GF-D8 (cell line): ENCODE measurements at regions not wholly inside any gene's neighbourhood (a gene's known extent, or its start where the extent isn't known, plus 50 kb on each side); places are given as distances from the start of the nearest gene placed in this dataset.
"Not testable (repeated sequence)": the region's sequence is repeated elsewhere in the genome, so short reads cannot be mapped to it uniquely, and the experiment has no call there.

Experiments used
- DNase-seq: peaks from one replicate; lab custom pipeline; 2025; lab: John Stamatoyannopoulos, UW

- DNase-seq: no peak
These were observed 1130.1 kb upstream of the CELF4 start for GRCh38 chr18:38695559-38696280.

DNA sequence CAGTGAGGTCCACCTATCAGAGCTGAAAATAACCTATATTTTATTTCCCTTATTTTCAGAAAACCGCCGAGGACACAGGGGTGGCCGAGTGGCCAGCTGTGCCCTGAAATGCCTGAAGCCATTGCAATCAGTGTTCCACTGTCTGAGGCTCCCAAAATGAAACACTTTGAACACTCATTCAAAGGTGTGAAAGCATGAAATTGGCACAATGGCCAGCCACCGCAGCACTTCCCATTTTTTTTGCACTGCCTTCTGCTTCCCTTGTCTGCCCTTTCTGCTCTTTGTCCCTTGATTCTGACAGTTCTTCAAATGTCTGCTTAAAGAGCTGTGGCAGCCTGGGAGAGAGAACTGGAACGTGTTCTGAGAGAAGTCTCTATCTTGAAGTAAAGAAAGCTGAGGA is 1127.5 kb upstream of the CELF4 start:
- DNase-seq: no peak

GRCh38 chr18:38690626-38691025 is 1125.0 kb upstream of the CELF4 start:
- no peak for DNase-seq

DNA sequence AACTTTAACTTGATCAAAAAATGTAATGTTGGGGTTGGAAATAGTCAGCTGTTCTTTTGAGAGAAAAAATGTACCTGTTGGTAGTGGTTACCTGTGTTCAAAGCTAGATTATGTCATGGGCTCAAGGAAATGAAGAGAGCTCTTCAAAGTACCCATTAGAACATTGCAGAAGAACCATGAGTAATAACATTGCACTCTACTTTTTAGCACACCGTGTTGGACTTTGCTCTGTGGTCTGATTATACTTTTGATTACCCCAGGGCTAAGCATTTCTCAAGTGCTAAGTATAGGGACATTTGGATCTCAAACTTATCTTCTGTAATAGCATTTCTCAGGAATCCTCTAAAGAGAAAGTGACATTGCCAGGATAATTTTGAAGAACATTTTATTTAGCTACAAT is 1122.8 kb upstream of the CELF4 start:
- DNase-seq: no peak

DNA sequence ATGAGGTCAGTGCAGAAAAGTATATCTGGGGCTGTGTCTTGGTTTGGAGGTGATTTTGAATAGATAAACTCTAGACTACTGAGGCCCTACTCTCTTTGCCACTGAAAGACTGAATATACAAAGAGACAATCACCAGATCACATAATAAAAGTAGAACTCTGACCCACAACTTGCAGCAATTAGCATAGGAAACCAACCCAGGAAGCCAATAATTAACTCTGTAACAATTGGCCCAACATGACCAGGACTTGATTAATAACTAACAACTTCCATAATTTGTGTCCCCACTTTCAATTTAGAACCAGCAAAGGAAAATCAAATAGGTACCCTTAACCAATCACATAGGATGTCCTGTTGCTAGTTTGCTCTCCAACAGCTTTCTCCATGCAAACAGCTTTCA is 1104.9 kb upstream of the CELF4 start:
- DNase-seq: no peak

DNA sequence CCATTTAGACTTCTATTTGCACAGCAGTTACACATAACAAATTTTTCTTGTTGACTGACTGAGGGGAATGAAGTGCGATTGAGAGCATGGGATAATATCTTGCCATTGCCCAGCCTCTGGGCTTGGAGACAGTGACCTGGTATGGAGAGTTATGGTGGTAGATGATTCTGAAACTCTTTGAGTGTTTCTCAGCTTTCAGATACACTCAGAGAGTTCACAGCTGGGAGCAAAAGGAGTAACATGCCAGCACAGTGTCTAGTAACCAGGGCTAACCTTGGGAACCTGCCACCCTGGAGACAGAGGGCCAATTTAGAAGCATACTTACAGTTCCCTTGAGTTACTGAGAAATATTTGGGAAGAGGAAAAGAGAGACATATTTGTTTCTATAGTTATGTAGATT is 1099.3 kb upstream of the CELF4 start:
- no peak for DNase-seq

GRCh38 chr18:38663682-38664081 is 1098.1 kb upstream of the CELF4 start:
- no peak for DNase-seq

- DNase-seq: no peak
These were observed 1097.7 kb upstream of the CELF4 start for GRCh38 chr18:38663270-38663669.

DNA sequence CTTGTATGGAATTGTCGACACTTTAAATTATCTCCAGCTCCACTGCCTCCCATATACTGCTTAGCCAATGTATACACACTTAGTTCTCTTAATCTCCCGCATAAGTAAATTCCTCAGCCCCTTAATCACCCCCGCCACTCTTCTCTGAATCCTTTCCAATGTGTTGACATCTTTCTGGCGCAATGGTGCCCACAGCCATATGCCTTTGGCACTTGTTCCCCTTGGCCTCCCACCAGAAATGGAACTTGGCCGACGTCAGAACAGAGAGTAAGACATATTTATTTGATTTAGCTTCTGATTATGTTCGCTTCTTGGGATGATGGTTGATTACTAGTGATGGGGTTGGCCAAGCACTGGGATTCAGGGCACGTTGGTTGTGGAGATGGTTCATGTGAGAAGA is 1089.3 kb upstream of the CELF4 start:
- DNase-seq: no peak

- no peak for DNase-seq
These were observed 1086.1 kb upstream of the CELF4 start for GRCh38 chr18:38651736-38652135.

DNA sequence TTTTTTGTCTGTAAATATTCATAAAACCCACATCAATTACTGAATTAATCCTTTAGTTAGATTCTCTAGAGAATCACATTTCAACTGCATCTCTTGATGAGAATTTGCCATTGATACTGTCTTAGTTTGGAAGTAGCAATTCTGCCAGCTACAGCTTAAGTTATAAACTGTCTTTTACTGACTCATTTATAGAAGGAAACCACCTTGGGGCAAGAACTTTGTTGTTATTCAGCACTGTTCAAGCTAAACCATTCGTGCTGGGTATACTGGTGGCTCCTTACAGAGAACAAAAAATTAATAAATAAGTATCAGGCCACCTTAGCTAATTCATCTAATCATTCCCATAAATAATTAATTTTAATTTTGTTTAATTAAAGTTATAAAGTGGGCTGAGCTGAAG is 1082.6 kb upstream of the CELF4 start:
- DNase-seq: no peak

DNA sequence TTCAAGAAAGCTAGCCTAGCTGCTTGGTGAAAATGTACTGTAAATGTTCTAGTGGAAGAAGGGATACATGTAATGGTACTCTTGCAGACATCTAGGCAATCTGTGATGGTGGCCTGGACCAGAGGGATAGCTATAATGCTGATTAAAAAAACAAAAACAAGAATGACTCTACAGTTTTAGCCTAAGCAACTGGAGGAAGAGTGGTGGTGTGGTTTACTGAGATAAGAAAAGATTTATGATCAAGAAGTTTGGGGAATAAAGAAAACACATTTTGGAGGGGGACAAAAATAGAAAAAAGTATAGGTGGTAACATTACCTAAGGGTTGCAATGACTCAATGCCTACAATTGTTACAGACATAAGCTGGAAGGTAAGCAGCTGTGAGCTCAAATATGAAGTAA is 1080.7 kb upstream of the CELF4 start:
- no peak for DNase-seq

- DNase-seq: no peak
These were observed 1079.5 kb upstream of the CELF4 start for GRCh38 chr18:38644875-38645641.

- DNase-seq: no peak
These were observed 1077.1 kb upstream of the CELF4 start for GRCh38 chr18:38642711-38643110.

- not testable (repeated sequence) for DNase-seq
These were observed 1074.1 kb upstream of the CELF4 start for GRCh38 chr18:38639700-38640099.

- no peak for DNase-seq
These were observed 1070.3 kb upstream of the CELF4 start for GRCh38 chr18:38635709-38636430.

DNA sequence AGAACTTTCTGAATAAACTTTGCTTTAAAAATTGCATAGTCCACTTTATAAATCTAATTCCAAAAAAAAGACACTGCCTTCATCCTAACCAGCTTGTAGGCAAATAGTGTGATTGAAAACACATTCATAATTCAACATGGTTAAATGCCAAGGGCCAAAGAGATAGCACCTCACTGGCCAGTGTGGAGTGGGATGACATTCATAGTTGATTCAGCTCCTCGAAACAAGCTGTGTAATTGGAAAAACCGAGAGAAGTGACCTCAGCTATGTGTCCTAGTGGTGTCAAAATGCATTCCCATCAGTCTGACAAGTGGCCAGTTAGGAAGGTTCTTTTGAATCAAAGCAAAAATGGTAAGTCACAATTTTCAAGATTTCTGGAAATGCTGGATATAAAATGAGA is 1068.5 kb upstream of the CELF4 start:
- DNase-seq: no peak

DNA sequence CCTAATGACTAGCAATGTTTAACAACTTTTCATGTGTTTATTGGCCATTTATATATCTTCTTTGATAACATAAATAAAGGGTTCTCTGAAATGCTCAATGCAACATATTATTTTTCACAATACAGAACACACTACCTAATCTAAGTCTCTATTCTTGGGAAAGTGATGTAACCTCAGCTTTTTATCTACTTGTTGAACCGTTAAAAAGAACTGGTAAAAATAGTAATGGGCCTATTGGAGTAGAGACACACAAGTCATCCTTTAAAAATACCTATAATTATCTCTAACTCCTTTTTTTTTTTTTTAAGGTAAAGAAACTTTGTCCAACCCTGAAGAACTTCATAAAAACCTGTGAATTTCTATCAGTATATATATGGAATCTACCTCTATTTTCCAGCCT is 1067.7 kb upstream of the CELF4 start:
- no peak for DNase-seq

GRCh38 chr18:38619129-38619528 is 1053.5 kb upstream of the CELF4 start:
- DNase-seq: no peak

DNA sequence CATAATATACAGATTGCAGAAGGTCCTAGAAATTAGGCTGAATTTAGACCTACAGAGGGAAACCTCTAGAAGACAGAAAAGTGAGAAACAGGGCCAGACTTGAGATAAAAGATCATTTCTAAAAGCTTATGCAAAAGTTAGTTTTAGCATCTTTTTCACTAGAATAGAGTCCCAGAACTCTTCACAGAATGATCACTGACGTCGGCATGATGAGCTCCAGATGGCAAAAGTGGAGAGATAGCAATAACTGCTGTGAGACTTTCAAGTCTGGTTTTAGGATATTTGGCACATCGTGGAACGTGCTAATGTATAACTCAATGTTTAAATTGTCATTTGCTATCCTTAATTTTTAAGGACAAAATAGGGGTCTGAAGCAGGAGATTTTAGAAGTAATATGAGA is 1050.7 kb upstream of the CELF4 start:
- no peak for DNase-seq

GRCh38 chr18:38612904-38613303 is 1047.3 kb upstream of the CELF4 start:
- DNase-seq: no peak

DNA sequence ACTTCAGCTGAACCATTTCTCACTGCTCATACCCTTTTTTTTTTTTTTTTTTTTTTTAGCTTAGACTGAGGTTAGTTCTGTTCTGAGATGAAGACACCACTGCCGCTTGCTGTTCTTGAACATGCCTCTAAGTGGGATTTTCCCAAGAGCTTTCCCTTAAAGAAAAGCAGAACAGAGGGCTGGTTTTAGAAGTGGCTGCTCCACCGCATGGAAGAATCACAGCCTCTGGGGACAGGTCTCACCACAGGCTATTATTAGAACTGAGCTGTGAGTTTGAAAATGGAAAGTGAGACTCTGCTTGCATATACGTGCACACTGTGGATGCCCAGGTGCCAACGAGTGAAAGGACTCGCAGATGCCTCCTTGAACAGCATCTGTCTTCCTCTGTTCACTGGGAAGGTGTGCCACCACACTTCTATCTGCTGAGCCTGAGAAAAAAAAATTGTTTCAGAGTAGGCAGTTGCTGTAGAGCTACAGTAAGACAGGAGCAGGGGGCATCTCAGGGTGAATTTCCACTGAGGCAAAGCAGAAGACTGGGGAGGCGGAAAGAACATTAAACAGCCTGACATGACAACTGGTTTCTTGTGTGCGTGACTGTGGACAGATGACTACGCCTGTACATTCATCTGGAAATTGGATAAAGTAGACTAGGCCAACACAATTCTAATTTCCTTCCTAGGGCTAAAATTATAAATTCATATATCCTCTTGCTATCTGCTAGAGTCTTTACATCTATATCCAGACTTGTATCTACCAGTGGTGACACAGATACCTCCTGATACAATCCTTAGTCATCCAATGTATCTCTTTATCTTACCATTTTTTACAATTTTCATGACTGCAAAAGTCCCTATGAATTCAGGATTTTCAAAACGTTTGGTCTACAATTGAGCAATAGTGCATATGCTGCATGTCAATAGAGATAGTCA is 1045.7 kb upstream of the CELF4 start:
- no peak for DNase-seq
